Endodermal cell (in vitro differentiated cells): ENCODE measurements at regions not wholly inside any gene's neighbourhood (a gene's known extent, or its start where the extent isn't known, plus 50 kb on each side); places are given as distances from the start of the nearest gene placed in this dataset.

Experiments
- DNase-seq: peaks from one replicate; pipeline ENCODE4 v3.0.0-alpha.2; 2017
- H3K27ac ChIP-seq: 2 replicates; pipeline ENCODE4 v1.5.1; 2013; ENCODE audit warnings: mild to moderate bottlenecking, low read depth, low read length, moderate library complexity
- H3K27me3 ChIP-seq: 2 replicates; pipeline ENCODE4 v1.6.1; 2013; ENCODE audit warnings: mild to moderate bottlenecking, low read length, moderate library complexity; ENCODE audit not compliant: insufficient read depth, control insufficient read depth, poor library complexity, severe bottlenecking
- H3K36me3 ChIP-seq: 2 replicates; pipeline ENCODE4 v1.7.0; 2013; ENCODE audit warnings: mild to moderate bottlenecking, low read length, moderate library complexity; ENCODE audit not compliant: control insufficient read depth, insufficient read depth
- H3K4me1 ChIP-seq: one replicate; pipeline ENCODE4 v1.7.0; 2013; ENCODE audit warnings: low read length; ENCODE audit not compliant: control insufficient read depth, insufficient read depth
- H3K4me3 ChIP-seq: 2 replicates; pipeline ENCODE4 v1.5.1; 2013; ENCODE audit warnings: mild to moderate bottlenecking, low read length, moderate library complexity
- H3K9ac ChIP-seq: 2 replicates; pipeline ENCODE4 v1.6.1; 2013; ENCODE audit warnings: mild to moderate bottlenecking, low read length, moderate library complexity; ENCODE audit not compliant: poor library complexity, severe bottlenecking; ENCODE audit errors: extremely low read depth
- H3K9me3 ChIP-seq: 2 replicates; pipeline ENCODE4 v1.6.1; 2013; ENCODE audit warnings: mild to moderate bottlenecking, low read length, moderate library complexity; ENCODE audit not compliant: control insufficient read depth
- H3K27ac Mint-ChIP-seq: 2 replicates; pipeline ENCODE4 v1.8.0; 2020; ENCODE audit warnings: mixed read lengths
- H3K27me3 Mint-ChIP-seq: 2 replicates; pipeline ENCODE4 v1.8.0; 2021; ENCODE audit warnings: mild to moderate bottlenecking, mixed read lengths; ENCODE audit not compliant: insufficient read depth
- H3K36me3 Mint-ChIP-seq: 2 replicates; pipeline ENCODE4 v1.8.0; 2020; ENCODE audit warnings: low read depth, mixed read lengths
- H3K4me1 Mint-ChIP-seq: 2 replicates; pipeline ENCODE4 v1.8.0; 2020; ENCODE audit warnings: mixed read lengths
- H3K4me3 Mint-ChIP-seq: 2 replicates; pipeline ENCODE4 v1.8.0; 2020; ENCODE audit warnings: mild to moderate bottlenecking, moderate library complexity, mixed read lengths
- H3K9me3 Mint-ChIP-seq: 2 replicates; pipeline ENCODE4 v1.8.0; 2020; ENCODE audit warnings: mild to moderate bottlenecking, mixed read lengths
- WGBS, 2 experiments: methylation state at CpG; one replicate each; pipeline versions ENCODE4 v1.1.5 to v1.1.7; 2013; ENCODE audit warnings: missing lambda C conversion rate in 2 of 2, mixed read lengths in 1 of 2; ENCODE audit not compliant: insufficient coverage in 1 of 2, insufficient read length in 1 of 2; 5-methylcytosine and 5-hydroxymethylcytosine counted together
- TF ChIP-seq, protein P1 (sequence below): fragments of 200-600 bp; sonication (generic); conservative IDR thresholded peaks from 2 replicates; pipeline ENCODE4 v1.5.0; 2021; ENCODE audit warnings: antibody characterized with exemption, mild to moderate bottlenecking

DNA sequence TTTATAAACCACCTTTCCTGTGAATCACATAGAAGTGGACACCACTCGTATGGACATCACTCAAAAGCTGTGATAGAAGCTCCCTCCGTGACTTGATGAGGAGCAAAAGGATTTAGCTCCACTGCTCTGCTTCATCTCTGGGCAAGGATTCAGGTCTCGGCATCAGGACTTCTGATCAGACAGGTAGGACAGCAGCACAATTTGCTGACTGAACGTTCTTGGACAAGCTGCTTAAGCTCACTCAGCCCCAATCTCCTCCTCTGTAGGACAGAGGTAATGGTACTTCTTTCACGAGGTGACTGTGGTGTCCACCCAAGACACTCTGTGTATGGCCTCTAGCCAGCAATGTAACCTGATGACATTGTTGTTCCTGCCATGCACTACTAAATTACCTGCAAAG, 122.6 kb upstream of the AJAP1 start:
- Mint-ChIP-seq H3K36me3 (no peaks in the 10 kb centered on the region), H3K4me1 (peaks cover 3% of the 10 kb centered on the region), H3K27me3 (no peaks in the 10 kb centered on the region), H3K9me3 (peaks cover 6% of the 10 kb centered on the region), H3K4me3 (no peak overlapping the region), H3K27ac (no peak overlapping the region)
- Histone ChIP-seq H3K27ac (no peak overlapping the region), H3K9ac (no peak overlapping the region), H3K27me3 (no peaks in the 10 kb centered on the region), H3K9me3 (peaks cover 5% of the 10 kb centered on the region), H3K4me1 (no peaks in the 10 kb centered on the region), H3K36me3 (no peaks in the 10 kb centered on the region), H3K4me3 (no peak overlapping the region)
- 91 to 92% methylated on average over 4 to 5 of the region's 5 CpGs for WGBS, 2 experiments
- no peak for DNase-seq
- TF ChIP-seq, protein P1, sequence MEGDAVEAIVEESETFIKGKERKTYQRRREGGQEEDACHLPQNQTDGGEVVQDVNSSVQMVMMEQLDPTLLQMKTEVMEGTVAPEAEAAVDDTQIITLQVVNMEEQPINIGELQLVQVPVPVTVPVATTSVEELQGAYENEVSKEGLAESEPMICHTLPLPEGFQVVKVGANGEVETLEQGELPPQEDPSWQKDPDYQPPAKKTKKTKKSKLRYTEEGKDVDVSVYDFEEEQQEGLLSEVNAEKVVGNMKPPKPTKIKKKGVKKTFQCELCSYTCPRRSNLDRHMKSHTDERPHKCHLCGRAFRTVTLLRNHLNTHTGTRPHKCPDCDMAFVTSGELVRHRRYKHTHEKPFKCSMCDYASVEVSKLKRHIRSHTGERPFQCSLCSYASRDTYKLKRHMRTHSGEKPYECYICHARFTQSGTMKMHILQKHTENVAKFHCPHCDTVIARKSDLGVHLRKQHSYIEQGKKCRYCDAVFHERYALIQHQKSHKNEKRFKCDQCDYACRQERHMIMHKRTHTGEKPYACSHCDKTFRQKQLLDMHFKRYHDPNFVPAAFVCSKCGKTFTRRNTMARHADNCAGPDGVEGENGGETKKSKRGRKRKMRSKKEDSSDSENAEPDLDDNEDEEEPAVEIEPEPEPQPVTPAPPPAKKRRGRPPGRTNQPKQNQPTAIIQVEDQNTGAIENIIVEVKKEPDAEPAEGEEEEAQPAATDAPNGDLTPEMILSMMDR, result no peak

DNA sequence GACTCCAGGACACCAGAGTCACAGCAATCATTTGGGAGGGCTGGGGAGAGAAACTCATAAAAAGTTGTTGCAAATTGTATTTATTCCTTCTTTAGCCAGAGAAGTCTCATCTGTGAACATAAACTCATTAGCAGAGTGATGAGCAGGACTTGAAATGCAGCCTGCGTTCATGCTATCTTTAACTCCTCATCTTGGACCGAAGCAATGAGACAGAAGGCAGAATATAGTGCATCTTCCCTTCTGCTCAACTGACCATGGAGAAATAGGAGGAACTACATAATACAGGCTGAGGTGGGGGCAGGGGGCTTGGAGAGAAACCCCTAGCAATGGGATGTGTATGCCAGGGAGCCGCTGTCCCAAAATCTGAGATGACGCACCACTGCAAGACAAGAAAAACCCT, 121.8 kb upstream of the AJAP1 start:
- Histone ChIP-seq H3K27ac (no peak overlapping the region), H3K27me3 (no peaks in the 10 kb centered on the region), H3K4me1 (no peaks in the 10 kb centered on the region), H3K9ac (no peak overlapping the region), H3K36me3 (no peaks in the 10 kb centered on the region), H3K4me3 (no peak overlapping the region), H3K9me3 (peaks cover 5% of the 10 kb centered on the region)
- Mint-ChIP-seq H3K36me3 (no peaks in the 10 kb centered on the region), H3K27ac (no peak overlapping the region), H3K27me3 (no peaks in the 10 kb centered on the region), H3K4me1 (peaks cover 3% of the 10 kb centered on the region), H3K9me3 (peaks cover 6% of the 10 kb centered on the region), H3K4me3 (no peak overlapping the region)
- TF ChIP-seq, protein P1, result no peak
- no peak for DNase-seq
- WGBS, 2 experiments, result 95 to 100% methylated on average over 4 of the region's 4 CpGs

DNA sequence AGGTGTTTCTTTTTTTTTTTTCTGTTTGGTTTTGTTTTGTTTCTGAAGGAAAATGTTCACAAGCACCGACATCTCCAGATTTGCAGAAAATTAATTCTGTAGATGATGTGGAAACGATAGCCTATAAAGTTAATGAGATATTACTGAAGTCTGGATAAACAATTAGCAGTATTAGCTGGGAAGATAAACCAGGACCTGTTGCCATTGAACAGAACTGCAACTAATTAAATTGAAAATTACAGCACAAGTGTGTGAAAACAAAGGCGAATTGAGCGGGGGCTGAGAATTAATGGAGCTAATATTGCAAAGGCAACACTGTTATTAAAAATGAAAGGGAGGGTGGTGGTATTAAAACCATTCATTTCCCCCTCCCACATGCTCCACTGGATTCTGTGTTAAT, 107.5 kb upstream of the AJAP1 start:
- Mint-ChIP-seq H3K4me1 (no peaks in the 10 kb centered on the region), H3K27me3 (peaks cover 2% of the 10 kb centered on the region), H3K36me3 (no peaks in the 10 kb centered on the region), H3K27ac (no peak overlapping the region), H3K4me3 (no peak overlapping the region), H3K9me3 (no peaks in the 10 kb centered on the region)
- H3K27me3 ChIP-seq, result no peaks in the 10 kb centered on the region
- no peak overlapping the region for H3K27ac ChIP-seq
- H3K36me3 ChIP-seq, result no peaks in the 10 kb centered on the region
- H3K4me3 ChIP-seq, result no peak overlapping the region
- no peak for DNase-seq
- TF ChIP-seq, protein P1, result no peak
- WGBS, 2 experiments, result 85 to 89% methylated on average over 3 of the region's 4 CpGs
- no peaks in the 10 kb centered on the region for H3K4me1 ChIP-seq
- H3K9ac ChIP-seq, result no peak overlapping the region
- H3K9me3 ChIP-seq, result no peaks in the 10 kb centered on the region
